HEK293 (cell line): ENCODE measurements at regions not wholly inside any gene's neighbourhood (a gene's known extent, or its start where the extent isn't known, plus 50 kb on each side); places are given as distances from the start of the nearest gene placed in this dataset.

Experiments
- CTCF ChIA-PET: fragments of 350-600 bp; formaldehyde crosslinking; extraction: SDS; loops from one replicate; lab custom pipeline; 2021; ENCODE audit warnings: antibody characterized with exemption; lab: Yijun Ruan, JAX
- POLR2A ChIA-PET: fragments of 300-600 bp; formaldehyde crosslinking; extraction: SDS; loops from one replicate; lab custom pipeline; 2020; ENCODE audit warnings: antibody characterized with exemption, inconsistent platforms; lab: Yijun Ruan, JAX
- H3K27ac ChIP-seq: fragments of 200-500 bp; sonication (Bioruptor generic); 2 replicates; pipeline ENCODE4 v1.5.1; 2014; ENCODE audit warnings: low read depth, low read length, control low read depth, inconsistent platforms; ENCODE audit errors: extremely low read depth
- H3K36me3 ChIP-seq, 2 experiments: fragments of 200-500 bp in 1 of 2; sonication (Bioruptor generic) in 1 of 2; 1 replicate in 1 of 2; 2 replicates in 1 of 2; pipeline ENCODE4 v1.5.1; 2014 to 2017; ENCODE audit warnings: inconsistent platforms in 2 of 2, low read length in 2 of 2; ENCODE audit not compliant: control insufficient read depth in 2 of 2, insufficient read depth in 1 of 2
- H3K4me1 ChIP-seq: fragments of 200-500 bp; sonication (Bioruptor generic); 2 replicates; pipeline ENCODE4 v1.5.1; 2014; ENCODE audit warnings: mild to moderate bottlenecking, low read length, inconsistent platforms; ENCODE audit not compliant: control insufficient read depth, insufficient read depth
- H3K4me3 ChIP-seq: 2 replicates; pipeline ENCODE4 v1.5.1; 2011; ENCODE audit warnings: low read depth, mild to moderate bottlenecking, control low read depth, low read length, moderate library complexity
- H3K9me3 ChIP-seq: fragments of 200-500 bp; sonication (Bioruptor generic); 2 replicates; pipeline ENCODE4 v1.5.1; 2014; ENCODE audit warnings: low read depth, low read length, inconsistent platforms; ENCODE audit not compliant: control insufficient read depth, insufficient read depth
- BCL11B ChIP-seq: fragments of 450-650 bp; formaldehyde crosslinking; IDR thresholded peaks from 2 replicates; pipeline ENCODE4 v1.5.1; 2016; ENCODE audit warnings: low read depth, missing biosample characterization, missing genetic modification characterization
- ELK4 ChIP-seq: IDR thresholded peaks from 2 replicates; pipeline ENCODE4 v1.6.1; 2011; ENCODE audit warnings: mild to moderate bottlenecking, low read depth, low read length, borderline replicate concordance
- GLIS1 ChIP-seq: fragments of 450-650 bp; formaldehyde crosslinking; IDR thresholded peaks from 2 replicates; pipeline ENCODE4 v1.5.1; 2016; ENCODE audit warnings: missing biosample characterization, missing genetic modification characterization
- HIC1 ChIP-seq: fragments of 450-650 bp; formaldehyde crosslinking; IDR thresholded peaks from 2 replicates; pipeline ENCODE4 v1.5.1; 2016; ENCODE audit warnings: missing biosample characterization, missing genetic modification characterization
- HOXC10 ChIP-seq: sonication (generic); formaldehyde crosslinking; IDR thresholded peaks from 2 replicates; pipeline ENCODE4 v1.8.1; 2023; ENCODE audit warnings: mild to moderate bottlenecking, missing genetic modification reagents
- TSHZ1 ChIP-seq: fragments of 450-650 bp; formaldehyde crosslinking; IDR thresholded peaks from 2 replicates; pipeline ENCODE4 v1.5.1; 2016; ENCODE audit warnings: missing biosample characterization, missing genetic modification characterization, borderline replicate concordance
- WT1 ChIP-seq: fragments of 450-650 bp; formaldehyde crosslinking; IDR thresholded peaks from 2 replicates; pipeline ENCODE4 v1.5.1; 2016; ENCODE audit warnings: missing biosample characterization, missing genetic modification characterization
- ZBTB20 ChIP-seq: fragments of 450-650 bp; formaldehyde crosslinking; IDR thresholded peaks from 2 replicates; pipeline ENCODE4 v1.5.1; 2016; ENCODE audit warnings: missing biosample characterization, missing genetic modification characterization
- ZNF2 ChIP-seq: fragments of 450-650 bp; formaldehyde crosslinking; IDR thresholded peaks from 2 replicates; pipeline ENCODE4 v1.5.1; 2016; ENCODE audit warnings: missing biosample characterization, missing genetic modification characterization
- ZNF214 ChIP-seq: fragments of 450-650 bp; formaldehyde crosslinking; IDR thresholded peaks from 2 replicates; pipeline ENCODE4 v1.5.1; 2017; ENCODE audit warnings: missing biosample characterization, mild to moderate bottlenecking, missing genetic modification characterization, borderline replicate concordance
- ZNF221 ChIP-seq: fragments of 450-650 bp; formaldehyde crosslinking; IDR thresholded peaks from 2 replicates; pipeline ENCODE4 v1.5.1; 2017; ENCODE audit warnings: missing biosample characterization, missing genetic modification characterization, borderline replicate concordance
- ZNF274 ChIP-seq, 2 experiments: fragments of 200-500 bp in 1 of 2; fragments of 450-650 bp in 1 of 2; sonication (Bioruptor generic) in 1 of 2; formaldehyde crosslinking in 1 of 2; IDR thresholded peaks; 2 replicates each; pipeline versions ENCODE4 v1.5.1 to v1.6.1; 2014 to 2016; ENCODE audit warnings: borderline replicate concordance in 1 of 2, inconsistent platforms in 1 of 2, low read length in 1 of 2, missing biosample characterization in 1 of 2, missing genetic modification characterization in 1 of 2
- ZNF324 ChIP-seq: fragments of 450-650 bp; formaldehyde crosslinking; IDR thresholded peaks from 2 replicates; pipeline ENCODE4 v1.5.1; 2016; ENCODE audit warnings: missing biosample characterization, missing genetic modification characterization
- ZNF350 ChIP-seq: fragments of 450-650 bp; formaldehyde crosslinking; IDR thresholded peaks from 2 replicates; pipeline ENCODE4 v1.5.0; 2017; ENCODE audit warnings: missing biosample characterization, mild to moderate bottlenecking, missing genetic modification characterization
- ZNF366 ChIP-seq: fragments of 450-650 bp; formaldehyde crosslinking; conservative IDR thresholded peaks from 2 replicates; pipeline ENCODE4 v1.5.1; 2016; ENCODE audit warnings: missing biosample characterization, missing genetic modification characterization
- ZNF555 ChIP-seq: fragments of 450-650 bp; formaldehyde crosslinking; conservative IDR thresholded peaks from 2 replicates; pipeline ENCODE4 v1.5.1; 2017; ENCODE audit warnings: missing biosample characterization, mild to moderate bottlenecking, missing genetic modification characterization, inconsistent platforms
- ZNF560 ChIP-seq: fragments of 450-650 bp; formaldehyde crosslinking; IDR thresholded peaks from 2 replicates; pipeline ENCODE4 v1.5.1; 2017; ENCODE audit warnings: missing biosample characterization, missing genetic modification characterization, borderline replicate concordance
- ZNF585B ChIP-seq: fragments of 450-650 bp; formaldehyde crosslinking; IDR thresholded peaks from 2 replicates; pipeline ENCODE4 v1.5.1; 2016; ENCODE audit warnings: missing biosample characterization, missing genetic modification characterization
- ZNF704 ChIP-seq: fragments of 450-650 bp; formaldehyde crosslinking; IDR thresholded peaks from 2 replicates; pipeline ENCODE4 v1.5.1; 2016; ENCODE audit warnings: missing biosample characterization, missing genetic modification characterization
- ZNF707 ChIP-seq: fragments of 450-650 bp; formaldehyde crosslinking; IDR thresholded peaks from 2 replicates; pipeline ENCODE4 v1.5.1; 2016; ENCODE audit warnings: missing biosample characterization, missing genetic modification characterization
- ZSCAN16 ChIP-seq: fragments of 450-650 bp; formaldehyde crosslinking; IDR thresholded peaks from 2 replicates; pipeline ENCODE4 v1.5.1; 2016; ENCODE audit warnings: missing biosample characterization, missing genetic modification characterization
- TF ChIP-seq, protein P1 (sequence below): fragments of 450-650 bp; formaldehyde crosslinking; conservative IDR thresholded peaks from 2 replicates; pipeline ENCODE4 v1.5.1; 2016; ENCODE audit warnings: low read depth, missing biosample characterization, missing genetic modification characterization
- TF ChIP-seq, protein P2 (sequence below): fragments of 450-650 bp; formaldehyde crosslinking; IDR thresholded peaks from 2 replicates; pipeline ENCODE4 v1.5.1; 2017; ENCODE audit warnings: missing biosample characterization, missing genetic modification characterization

DNA sequence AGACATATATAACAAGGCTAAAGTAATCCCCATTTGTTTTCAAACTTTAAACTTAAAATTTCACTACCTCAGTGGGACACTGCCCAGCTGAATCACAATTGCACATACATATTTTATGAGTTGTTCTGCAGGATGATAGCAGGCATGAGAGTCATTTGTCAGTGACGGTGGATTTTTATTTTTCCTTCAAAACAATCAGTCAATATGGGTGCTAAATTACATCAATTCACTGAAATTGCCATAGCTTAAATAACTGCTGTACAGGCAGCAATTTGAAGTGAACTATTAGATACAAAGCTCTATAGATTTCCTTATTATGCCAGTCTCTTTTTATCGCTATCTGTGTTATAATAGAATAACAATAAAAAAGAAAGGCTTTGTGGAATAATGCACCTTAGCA, 784.6 kb upstream of the ANO3 start (continued):
- TF ChIP-seq, protein P1, sequence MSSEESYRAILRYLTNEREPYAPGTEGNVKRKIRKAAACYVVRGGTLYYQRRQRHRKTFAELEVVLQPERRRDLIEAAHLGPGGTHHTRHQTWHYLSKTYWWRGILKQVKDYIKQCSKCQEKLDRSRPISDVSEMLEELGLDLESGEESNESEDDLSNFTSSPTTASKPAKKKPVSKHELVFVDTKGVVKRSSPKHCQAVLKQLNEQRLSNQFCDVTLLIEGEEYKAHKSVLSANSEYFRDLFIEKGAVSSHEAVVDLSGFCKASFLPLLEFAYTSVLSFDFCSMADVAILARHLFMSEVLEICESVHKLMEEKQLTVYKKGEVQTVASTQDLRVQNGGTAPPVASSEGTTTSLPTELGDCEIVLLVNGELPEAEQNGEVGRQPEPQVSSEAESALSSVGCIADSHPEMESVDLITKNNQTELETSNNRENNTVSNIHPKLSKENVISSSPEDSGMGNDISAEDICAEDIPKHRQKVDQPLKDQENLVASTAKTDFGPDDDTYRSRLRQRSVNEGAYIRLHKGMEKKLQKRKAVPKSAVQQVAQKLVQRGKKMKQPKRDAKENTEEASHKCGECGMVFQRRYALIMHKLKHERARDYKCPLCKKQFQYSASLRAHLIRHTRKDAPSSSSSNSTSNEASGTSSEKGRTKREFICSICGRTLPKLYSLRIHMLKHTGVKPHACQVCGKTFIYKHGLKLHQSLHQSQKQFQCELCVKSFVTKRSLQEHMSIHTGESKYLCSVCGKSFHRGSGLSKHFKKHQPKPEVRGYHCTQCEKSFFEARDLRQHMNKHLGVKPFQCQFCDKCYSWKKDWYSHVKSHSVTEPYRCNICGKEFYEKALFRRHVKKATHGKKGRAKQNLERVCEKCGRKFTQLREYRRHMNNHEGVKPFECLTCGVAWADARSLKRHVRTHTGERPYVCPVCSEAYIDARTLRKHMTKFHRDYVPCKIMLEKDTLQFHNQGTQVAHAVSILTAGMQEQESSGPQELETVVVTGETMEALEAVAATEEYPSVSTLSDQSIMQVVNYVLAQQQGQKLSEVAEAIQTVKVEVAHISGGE (tag by site-specific recombination): no peak
- no peak for TF ChIP-seq ZNF350 (tag by site-specific recombination)
- TF ChIP-seq ZSCAN16 (tag by site-specific recombination): no peak
- no peak for TF ChIP-seq ZNF585B (tag by site-specific recombination)
- TF ChIP-seq ZBTB20 (tag by site-specific recombination): no peak
- TF ChIP-seq ZNF324 (tag by site-specific recombination): no peak
- TF ChIP-seq, protein P2, sequence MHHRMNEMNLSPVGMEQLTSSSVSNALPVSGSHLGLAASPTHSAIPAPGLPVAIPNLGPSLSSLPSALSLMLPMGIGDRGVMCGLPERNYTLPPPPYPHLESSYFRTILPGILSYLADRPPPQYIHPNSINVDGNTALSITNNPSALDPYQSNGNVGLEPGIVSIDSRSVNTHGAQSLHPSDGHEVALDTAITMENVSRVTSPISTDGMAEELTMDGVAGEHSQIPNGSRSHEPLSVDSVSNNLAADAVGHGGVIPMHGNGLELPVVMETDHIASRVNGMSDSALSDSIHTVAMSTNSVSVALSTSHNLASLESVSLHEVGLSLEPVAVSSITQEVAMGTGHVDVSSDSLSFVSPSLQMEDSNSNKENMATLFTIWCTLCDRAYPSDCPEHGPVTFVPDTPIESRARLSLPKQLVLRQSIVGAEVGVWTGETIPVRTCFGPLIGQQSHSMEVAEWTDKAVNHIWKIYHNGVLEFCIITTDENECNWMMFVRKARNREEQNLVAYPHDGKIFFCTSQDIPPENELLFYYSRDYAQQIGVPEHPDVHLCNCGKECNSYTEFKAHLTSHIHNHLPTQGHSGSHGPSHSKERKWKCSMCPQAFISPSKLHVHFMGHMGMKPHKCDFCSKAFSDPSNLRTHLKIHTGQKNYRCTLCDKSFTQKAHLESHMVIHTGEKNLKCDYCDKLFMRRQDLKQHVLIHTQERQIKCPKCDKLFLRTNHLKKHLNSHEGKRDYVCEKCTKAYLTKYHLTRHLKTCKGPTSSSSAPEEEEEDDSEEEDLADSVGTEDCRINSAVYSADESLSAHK (tag by site-specific recombination): no peak
- no peak for TF ChIP-seq ELK4
- TF ChIP-seq ZNF707 (tag by site-specific recombination): no peak
- TF ChIP-seq, all 188 proteins: peak for 0

- H3K4me3 ChIP-seq: no peak overlapping the region
- H3K4me1 ChIP-seq: no peaks in the 10 kb centered on the region
- POLR2A ChIA-PET: no interaction called here
- H3K27ac ChIP-seq: no peak overlapping the region
- CTCF ChIA-PET: no interaction called here
- H3K36me3 ChIP-seq: no peaks in the 10 kb centered on the region
- no peaks in the 10 kb centered on the region for H3K9me3 ChIP-seq
- TF ChIP-seq GLIS1 (tag by site-specific recombination): no peak
- TF ChIP-seq BCL11B: no peak
- TF ChIP-seq ZNF366 (tag by site-specific recombination): no peak
- TF ChIP-seq HOXC10 (CRISPR knock-in tag): no peak
- TF ChIP-seq TSHZ1 (tag by site-specific recombination): no peak
- TF ChIP-seq WT1 (tag by site-specific recombination): no peak
- TF ChIP-seq ZNF2 (tag by site-specific recombination): no peak
- no peak for TF ChIP-seq ZSCAN16 (tag by site-specific recombination)
- no peak for TF ChIP-seq HIC1 (tag by site-specific recombination)
- no peak for TF ChIP-seq ZNF704
- TF ChIP-seq ZNF214 (tag by site-specific recombination): no peak
- no peak for TF ChIP-seq ZNF274 (IDR thresholded peaks at IDR 0.05; ENCODE audit: low read length)
- TF ChIP-seq ZNF274 (tag by site-specific recombination; IDR thresholded peaks at IDR 0.05; ENCODE audit: borderline replicate concordance): no peak
- no peak for TF ChIP-seq ZNF555
- no peak for TF ChIP-seq ZNF560 (tag by site-specific recombination)
- no peak for TF ChIP-seq ZNF221
Observed at GRCh38 chr11:25562417-25562816, 769.5 kb upstream of the ANO3 start.
